NCI-H2107 treated with DMSO at 0.1 percent for 48 hours (cell line): ENCODE measurements at regions not wholly inside any gene's neighbourhood (a gene's known extent, or its start where the extent isn't known, plus 50 kb on each side); places are given as distances from the start of the nearest gene placed in this dataset.

Experiments used
- DNase-seq: peaks from one replicate; lab custom pipeline; 2025; ENCODE audit not compliant: unreplicated experiment; lab: John Stamatoyannopoulos, UW

DNA sequence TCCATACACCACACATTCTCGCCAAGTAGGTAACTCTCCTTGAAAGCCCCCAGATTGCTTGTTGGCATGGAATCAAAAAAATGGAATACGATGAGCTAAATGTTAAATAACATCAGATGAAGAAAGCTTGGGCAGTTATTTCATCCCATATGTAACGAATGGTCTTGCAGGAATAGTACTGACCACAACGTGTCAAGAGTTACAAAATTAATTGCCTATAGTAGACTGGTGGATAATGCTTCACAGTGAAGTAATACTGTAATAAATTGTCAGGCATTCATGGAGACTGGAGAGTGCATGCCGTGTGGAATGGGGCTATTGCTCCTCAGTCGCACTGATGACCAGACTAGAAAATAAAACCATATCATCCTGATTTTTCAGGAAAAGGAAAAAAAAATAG is 1628.7 kb downstream of the MAT2B start:
- no peak for DNase-seq

DNA sequence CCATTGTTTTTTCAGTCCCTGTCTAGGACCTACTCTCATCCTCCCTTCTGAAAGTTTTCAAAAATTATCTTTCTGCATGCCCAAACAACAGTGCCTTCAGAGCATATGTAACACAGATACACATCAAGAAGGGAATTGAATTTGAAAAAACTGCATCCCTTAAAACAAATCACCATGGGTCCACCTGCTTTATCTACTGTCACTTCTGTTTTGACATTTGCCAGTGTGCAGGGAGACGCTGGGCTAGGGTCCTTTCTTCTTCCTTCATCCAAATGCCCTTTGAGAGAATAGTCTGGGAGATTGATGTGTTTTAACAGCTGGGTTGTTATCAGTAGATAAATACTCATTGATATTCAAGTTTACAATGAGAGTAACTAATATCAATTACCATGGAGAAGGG is 1630.1 kb downstream of the MAT2B start:
- DNase-seq, result no peak

DNA sequence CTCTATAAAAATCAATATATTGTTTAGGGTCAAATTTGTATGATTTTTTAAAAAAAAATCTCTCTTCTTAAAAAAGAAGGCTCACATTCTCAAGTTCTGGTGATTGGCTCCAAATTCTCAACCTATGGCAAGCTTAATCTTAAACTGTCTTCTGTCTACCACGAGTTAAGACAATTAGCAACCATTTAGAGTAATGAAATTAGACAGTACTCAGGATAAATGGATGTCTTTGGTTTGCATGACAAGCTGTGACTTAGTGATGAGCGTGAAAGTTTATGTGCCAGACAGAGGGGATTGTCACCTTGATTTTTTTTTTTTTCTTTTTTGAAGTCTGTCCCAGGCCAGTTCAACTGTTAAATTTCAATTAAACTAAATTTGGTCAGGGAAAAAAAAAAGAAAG is 1632.3 kb downstream of the MAT2B start:
- no peak for DNase-seq

DNA sequence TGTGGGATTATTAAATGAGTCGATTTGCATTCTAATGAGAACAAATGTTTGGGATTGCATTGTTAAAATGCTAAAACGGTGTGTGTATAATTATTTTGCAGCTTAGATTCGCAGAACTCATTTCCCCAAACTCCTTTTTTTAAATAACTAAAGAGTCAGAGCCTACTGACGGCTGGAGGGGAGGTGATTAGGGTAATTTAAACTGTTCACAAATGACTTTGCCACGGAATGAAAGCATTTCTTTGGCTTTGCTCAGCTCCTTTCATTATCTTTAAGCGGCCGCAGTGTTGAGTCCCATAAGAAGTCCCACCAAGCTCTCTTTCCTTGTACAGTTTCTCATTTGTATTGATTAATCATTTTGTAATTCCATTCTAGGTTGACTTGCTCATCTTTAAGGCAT is 1632.8 kb downstream of the MAT2B start:
- DNase-seq, result no peak

DNA sequence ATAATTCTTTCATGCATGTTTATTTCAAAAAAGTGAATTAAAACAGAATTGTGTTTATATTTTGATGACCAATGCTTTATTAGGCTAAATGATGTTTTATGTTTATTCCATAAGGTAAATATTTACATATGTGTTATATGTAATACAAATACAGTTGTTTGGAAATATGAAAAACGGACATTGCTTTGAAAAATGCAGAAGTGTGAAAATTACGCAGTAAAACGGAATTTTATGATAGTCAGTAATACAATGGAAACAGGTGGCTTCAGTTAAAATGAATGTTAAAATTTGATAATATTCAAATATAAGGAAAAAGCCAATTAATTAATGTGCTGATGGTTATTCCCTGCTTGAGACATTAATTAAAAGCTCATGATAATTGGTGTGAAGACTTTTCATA is 1633.8 kb downstream of the MAT2B start:
- DNase-seq, result no peak

DNA sequence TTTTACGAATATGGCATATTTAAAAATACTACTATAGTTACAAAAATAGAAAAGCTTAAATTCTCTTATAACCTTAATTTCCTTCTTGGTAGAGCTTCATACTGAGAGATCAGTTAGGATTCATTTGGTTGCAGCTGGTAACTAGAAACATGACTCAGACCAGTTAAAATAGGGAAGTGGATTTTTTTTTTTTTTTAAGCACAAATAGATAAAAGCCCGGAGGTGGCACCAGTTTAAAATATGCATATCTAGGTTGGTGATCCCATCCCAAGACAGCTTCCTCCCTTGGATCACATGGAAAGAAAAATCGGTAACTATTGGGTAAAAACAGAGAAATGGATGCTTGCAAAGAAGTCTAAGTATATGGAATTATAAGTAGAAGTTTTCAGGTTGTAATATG is 1634.3 kb downstream of the MAT2B start:
- no peak for DNase-seq

DNA sequence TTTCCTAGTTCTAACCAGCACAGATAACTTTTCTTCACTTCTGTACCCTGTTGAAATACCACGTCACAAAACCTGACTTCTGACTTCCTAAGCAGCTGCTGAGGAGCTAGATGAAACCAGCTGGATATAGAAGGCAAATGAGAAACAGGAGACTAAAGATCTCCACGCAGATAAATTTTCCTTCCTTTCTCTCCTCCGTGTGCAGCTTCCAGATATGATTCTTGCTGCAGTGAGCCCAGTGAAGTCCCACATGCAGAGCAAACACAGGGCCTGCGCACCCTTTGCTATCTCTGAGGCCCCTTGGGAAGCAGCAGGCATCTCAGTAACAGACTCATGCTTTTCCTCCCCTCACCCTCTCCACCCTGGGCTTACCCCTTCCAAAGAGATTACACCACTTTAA is 1638.3 kb downstream of the MAT2B start:
- no peak for DNase-seq

DNA sequence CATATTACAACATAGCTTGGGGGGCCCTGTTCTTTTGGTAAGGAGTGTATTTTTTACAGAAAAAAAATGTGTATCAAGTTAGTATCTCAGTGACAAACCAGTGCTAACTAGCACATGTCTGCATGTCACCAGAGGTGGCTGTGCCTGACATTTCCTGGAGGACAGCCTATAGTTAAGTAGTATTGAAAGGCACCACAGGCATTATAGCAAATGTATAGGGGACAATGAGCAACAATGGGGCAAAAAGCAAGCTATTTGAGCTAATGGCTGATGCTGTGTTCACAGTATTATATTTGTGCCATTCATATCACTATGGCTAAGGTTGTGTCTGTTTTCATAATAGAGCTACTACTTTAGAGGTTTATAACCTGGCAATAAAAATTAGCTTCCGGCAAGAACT is 1644.0 kb downstream of the MAT2B start:
- no peak for DNase-seq

DNA sequence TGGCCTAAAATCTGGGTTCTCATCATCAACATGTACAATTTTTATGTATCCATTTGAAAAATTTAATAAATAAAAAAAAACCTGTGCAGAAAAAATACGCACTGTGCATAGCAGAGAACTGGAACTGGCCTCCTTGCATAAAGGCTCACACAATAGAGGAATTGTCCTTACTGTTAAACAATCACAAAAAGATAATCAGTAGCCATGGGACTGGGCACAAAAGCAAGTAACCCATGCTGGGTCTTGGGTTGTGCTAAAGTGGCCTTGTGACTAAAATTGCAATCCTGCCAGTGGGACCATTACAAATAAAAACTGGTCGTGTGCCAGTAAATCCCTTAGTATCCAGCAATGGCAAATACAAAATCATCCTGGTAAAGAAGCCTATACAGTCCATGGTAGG is 1646.6 kb downstream of the MAT2B start:
- DNase-seq, result no peak

DNA sequence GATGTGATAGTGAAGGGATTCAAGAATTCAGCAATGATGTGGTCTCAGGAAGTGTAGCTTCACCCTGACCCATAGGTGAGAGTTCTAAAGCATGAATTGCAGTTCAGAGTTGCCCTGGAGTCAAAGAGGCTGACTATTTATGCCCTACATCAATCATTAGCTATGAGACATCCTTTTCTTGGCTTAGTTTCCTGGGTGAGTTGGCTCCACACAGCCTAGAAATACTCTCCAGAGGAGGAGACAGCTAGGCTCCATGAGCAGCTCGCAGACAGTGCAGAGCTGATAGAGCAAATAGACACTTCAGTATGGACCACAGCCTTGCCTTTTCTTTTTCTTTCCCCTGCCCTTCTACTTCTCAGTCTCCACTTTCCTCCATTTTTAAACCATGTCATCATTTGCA is 1651.8 kb downstream of the MAT2B start:
- DNase-seq, result no peak

DNA sequence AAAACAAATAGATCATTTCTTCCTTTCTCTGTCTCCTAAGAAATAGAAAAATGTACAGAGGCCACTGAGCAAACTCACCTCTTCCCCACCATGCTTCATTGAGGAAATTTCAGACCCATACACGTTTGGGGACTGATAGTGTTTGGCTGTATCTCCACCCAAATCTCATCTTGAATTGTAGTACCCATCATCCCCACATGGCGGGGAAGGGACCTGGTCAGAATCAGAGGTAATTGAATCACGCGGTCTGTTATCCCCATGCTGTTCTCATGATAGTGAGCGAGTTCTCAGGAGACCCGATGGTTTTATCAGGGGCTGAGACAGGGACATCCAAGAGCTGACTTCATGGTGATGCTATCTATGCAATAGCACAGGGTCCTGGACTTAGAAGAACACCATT is 1655.8 kb downstream of the MAT2B start:
- DNase-seq, result no peak

DNA sequence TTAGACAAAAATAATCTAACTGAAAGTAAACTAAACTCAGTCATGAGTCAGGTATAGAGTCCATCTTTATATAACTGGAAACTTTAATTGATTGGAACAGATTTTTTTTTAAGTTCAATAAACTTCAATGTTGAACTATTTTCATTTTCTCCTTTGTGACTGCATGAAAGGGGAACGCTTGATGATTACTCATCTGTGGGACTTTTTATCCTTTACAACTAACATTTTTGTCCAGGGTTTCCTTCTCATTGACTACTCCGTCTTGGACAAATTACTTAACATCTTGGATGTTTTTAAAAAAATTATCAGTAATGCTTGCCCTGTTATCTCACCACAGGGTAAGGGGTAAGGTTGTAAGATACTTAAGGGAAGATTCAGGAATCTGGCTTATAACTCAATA is 1658.4 kb downstream of the MAT2B start:
- no peak for DNase-seq

DNA sequence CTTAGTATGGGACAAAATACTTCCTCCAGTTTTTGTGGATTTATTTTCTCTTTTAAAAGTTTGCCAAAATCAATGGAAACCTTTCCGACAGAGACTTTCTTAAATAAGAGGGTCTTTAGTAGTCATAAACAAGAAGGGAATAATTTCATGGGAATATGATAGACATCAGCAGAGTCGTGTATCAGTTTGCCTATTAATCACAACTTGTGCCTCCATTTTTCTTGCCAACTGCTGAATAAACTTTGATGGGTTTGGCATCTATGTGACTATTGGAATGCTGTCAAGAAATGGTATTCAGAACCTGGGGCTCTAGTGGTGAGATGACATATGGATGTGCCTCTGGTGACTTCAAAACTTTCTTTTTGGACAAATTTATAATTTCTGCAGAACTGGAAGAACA is 1668.2 kb downstream of the MAT2B start:
- no peak for DNase-seq

DNA sequence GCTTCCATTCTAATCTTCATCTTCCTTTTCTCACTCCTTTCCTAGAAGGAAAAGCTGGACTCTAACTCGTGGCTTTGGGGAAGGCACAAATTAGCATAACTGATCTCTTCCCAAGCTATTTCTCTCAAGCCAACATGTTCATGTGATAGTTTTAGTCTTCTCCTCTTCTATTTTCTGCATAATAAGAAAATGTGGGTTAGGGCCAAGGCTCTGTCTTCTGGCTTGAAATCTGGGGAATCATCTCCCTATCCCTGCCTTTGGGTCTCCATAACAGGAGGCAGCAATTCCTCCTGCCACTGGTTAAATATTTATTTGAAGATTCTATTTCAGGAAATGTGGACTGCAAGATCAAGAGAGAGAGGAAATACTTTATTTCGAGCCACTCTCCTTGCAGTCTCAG is 1669.6 kb downstream of the MAT2B start:
- no peak for DNase-seq

DNA sequence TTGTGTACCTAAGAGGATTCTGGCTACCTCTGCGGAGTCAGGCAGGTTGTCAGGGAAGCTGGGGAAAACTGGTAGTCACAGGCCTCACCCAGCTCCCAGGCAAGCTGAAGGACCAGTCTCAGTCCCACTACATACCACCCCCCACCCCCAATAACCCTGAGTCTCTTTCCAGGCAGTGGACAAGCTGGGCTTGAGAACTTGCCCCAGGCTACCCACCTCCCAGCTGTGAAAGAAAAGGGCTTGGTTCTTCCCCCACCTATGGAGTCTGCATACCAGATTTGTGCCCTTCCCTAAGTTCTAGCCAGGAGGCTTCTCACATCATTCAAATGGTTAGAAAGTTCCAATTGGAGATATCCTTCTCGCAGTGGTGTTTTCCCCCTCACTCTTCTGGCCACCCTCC is 1678.8 kb downstream of the MAT2B start:
- DNase-seq, result no peak

DNA sequence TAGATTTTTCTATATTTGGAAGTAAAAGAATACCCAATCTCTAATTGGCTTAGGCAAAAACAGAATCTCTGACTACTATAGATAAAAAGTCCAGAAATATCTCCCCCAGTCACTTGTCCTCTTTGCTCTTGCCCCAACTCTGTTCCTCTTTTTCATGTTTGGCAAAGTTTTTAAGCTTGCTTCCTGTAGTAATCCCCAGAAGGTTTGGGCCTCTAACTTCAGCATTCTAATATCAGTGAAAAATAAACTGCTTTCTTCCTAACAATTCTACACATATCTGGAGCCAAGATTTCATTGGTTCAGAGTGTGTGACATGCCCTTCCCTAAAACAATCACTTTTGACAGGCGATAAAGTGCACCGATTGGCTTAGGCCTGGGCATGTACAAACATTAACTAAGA is 1680.3 kb downstream of the MAT2B start:
- DNase-seq, result no peak

DNA sequence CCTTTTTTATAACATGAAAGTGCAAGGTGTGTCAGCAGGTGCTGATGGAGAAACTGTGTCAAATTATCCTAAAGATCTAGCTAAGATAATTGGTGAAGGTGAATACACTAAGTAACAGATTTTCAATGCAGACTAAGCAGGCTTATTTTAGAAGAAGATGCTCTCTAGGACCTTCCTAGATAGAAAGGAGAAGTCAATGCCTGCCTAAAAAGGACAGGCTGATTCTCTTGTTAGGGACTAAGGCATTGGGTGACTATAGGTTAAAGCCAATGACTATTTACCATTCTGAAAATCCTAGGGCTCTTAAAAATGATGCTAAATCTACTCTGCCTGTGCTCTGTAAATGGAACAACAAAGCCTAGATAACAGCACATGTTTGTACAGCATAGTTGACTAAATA is 1682.4 kb downstream of the MAT2B start:
- DNase-seq, result no peak

DNA sequence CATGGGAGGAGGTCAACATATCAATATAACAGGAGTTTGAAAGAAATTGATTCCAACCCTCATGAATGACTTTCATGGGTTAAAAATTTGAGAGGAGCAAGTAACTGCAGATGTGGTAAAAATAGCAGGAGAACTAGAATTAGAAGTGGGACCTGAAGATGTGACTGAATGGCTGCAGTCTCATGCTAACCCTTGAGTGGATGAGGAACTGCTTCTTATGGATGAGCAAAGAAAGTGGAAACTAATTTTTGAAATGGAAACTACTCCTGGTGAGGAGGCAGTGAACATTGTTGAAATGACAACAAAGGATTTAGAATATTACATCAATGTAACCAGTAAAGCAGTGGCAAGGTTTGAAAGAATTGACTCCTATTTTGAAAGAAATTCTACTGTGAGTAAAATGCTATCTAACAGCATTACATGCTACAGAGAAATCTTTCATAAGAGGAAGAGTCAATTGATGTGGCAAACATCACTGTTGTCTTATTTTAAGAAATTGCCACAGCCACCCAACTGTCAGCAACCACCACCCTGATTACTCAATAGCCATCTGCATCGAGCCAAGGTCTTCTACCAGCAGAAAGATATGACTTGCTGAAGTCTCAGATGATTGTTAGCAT is 1683.2 kb downstream of the MAT2B start:
- no peak for DNase-seq

DNA sequence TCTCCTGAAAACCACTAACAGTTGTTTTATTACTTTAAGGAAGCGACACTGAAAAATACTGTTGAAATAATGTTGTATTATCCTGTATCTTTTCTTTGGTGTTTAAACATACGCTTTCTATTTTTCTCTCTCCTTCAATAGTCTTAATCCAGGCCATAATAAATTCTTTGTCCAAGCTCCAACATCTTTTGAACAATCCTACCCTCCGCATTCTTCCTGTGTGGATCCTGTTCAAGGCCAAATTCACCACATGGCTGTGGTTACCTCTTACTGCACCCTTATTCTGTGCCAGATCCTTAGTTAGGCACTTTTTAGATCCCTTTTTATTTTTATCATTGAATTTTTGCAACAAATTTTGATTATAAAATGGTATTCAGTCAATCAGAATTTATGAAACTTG is 1691.5 kb downstream of the MAT2B start:
- no peak for DNase-seq

DNA sequence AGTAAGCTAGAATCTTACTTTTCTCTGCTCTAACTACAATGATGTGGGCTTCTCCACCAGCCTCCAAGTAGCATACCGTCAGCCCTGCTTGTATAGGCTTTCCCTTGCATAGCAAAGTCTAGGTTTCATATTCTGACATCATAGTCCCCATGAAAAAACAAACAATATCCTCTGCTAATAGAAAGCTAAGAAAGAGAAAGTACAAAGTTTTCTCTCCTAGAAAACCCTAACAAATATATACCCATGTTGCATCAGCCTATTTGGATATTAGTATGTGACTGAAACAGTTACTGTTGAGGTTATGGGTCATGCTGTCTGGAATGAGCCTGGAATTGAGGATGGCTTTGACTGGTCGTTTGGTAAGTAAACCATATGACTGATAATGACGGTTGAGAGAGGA is 1696.0 kb downstream of the MAT2B start:
- DNase-seq, result no peak

DNA sequence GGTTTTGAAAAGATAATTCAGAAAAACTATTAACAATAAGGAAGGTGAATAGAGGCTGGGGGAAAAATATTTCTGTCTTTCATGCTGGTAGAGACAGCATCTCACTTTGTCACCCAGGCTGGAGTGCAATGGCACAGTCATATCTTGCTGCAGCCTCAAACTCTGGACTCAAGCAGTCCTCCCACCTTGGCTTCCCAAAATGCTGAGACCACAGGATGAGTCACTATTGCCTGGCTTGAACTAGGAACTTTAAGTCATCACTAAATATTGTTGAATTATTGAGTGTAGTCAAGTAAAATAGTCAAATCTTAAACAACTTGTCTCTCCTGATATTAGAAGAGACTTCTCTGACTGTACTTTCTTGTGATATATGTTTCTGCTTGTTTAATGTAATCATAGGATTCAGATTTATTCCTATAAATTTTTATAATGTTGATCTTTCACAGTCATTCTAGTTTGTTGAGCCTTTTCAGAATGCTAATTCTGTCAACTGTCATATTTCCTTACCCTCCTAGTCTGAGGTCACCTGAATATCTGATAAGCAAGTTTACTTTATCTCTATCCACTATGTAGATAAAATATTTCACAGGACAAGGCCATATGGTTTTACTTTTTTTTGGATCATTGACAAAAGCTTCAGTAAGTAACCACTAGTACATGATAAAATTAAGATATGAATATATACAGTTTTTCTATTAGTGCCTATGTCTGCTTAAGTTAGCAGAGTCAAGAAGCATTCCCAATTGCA is 1696.5 kb downstream of the MAT2B start:
- DNase-seq, result no peak

DNA sequence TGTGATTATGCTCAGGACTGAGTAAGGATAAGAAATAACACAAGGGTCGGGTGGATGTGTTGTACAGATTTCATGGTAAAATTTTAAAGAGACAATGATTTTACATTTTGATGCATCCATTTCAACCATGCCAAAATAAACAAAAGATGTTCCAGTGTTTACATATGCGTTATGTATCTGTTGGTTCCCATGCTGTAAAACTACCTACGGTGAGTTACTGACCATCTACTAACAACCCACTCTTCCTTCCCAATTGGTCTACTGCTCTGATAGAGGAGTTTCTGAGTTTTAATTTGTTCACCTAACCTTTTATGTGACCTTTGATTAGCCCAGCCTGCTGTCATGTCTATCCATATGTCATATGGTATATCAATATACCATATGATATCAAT is 1697.1 kb downstream of the MAT2B start:
- DNase-seq, result no peak

DNA sequence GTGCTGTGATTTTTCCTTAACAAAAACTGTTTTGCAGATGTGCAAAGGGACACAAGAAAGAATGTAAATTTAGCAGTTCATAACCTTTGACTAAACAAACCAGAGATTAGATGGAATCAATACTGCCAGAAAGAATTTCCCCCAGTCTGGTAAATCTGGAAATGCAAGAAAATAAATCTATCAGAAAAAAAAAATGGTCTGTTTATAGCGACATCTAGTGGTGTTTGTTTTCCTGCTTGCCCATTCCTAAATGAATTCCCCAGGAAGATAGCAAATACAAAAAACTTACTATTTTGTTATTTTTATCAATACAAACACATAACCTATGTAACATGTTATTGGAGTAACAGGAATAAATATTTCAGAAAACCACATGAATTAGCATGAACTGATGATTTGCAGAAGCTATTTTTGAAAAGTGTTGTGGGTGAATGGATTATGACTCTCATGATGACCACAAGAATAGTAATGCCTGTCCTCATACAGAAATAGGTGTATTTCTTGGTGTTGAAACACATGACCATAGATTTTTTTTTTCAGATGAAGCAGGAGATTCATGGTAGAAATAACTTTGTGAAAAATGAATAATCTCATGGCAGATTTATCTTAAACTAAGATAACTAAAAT is 1703.8 kb downstream of the MAT2B start:
- DNase-seq, result no peak
